ENCODE measurements at regions not wholly inside any gene's neighbourhood (a gene's known extent, or its start where the extent isn't known, plus 50 kb on each side); places are given as distances from the start of the nearest gene placed in this dataset.
A peak's percentile ranks its signal among the peaks of the same experiment; 100 is the strongest.

DNA sequence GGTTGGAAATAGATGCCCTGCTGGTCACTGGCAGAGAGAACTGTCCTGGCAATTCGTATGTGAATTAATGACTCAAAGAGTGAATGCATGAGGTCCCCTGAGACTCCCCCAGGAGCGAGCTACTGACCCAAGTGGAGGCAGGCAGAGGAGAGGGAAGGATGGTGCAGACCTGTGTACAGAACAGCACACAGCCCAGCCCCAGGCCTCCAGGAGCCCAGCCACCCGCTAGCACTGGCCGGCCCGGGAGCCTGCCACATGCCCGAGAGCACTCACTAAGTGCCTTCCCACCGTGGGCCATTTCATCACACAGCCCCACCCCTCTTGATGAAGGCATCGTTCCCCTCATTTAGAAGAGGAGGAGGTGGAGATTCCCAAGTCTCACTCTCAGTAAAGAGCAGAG lies 62.0 kb upstream of the IGSF21 start:
- Histone ChIP-seq H3K4me3 (no peak overlapping the region), H3K36me3 (no peaks in the 10 kb centered on the region), H3K27me3 (peaks cover 8% of the 10 kb centered on the region; the same call in 1 of the 2 replicates), H3K27ac (no peak overlapping the region), H3K4me1 (no peaks in the 10 kb centered on the region), H3K9me3 (replicated peaks) (no peaks in the 10 kb centered on the region)
- no peak for DNase-seq

GRCh38 chr1:18047122-18047521 lies 60.5 kb upstream of the IGSF21 start:
- DNase-seq, result no peak
- H3K27me3 ChIP-seq, result peaks cover 8% of the 10 kb centered on the region; the same call in 1 of the 2 replicates
- H3K4me1 ChIP-seq, result no peaks in the 10 kb centered on the region
- H3K36me3 ChIP-seq, result no peaks in the 10 kb centered on the region
- H3K4me3 ChIP-seq, result no peak overlapping the region
- no peak overlapping the region for H3K27ac ChIP-seq
- no peaks in the 10 kb centered on the region for H3K9me3 ChIP-seq (replicated peaks)

- no peak overlapping the region for H3K27ac ChIP-seq
- H3K9me3 ChIP-seq (replicated peaks), result no peaks in the 10 kb centered on the region
- no peak for DNase-seq
- H3K27me3 ChIP-seq, result peaks cover 6% of the 10 kb centered on the region; the same call in 1 of the 2 replicates
- H3K4me3 ChIP-seq, result no peak overlapping the region
- H3K36me3 ChIP-seq, result no peaks in the 10 kb centered on the region
- H3K4me1 ChIP-seq, result no peaks in the 10 kb centered on the region
These were observed 58.4 kb upstream of the IGSF21 start for GRCh38 chr1:18049228-18049627.

GRCh38 chr1:18052671-18053070 lies 54.9 kb upstream of the IGSF21 start:
- Histone ChIP-seq H3K4me3 (no peak overlapping the region), H3K27me3 (peaks cover 17% of the 10 kb centered on the region), H3K4me1 (peaks cover 6% of the 10 kb centered on the region; the same call in 1 of the 2 replicates), H3K27ac (no peak overlapping the region), H3K9me3 (replicated peaks) (no peaks in the 10 kb centered on the region), H3K36me3 (no peaks in the 10 kb centered on the region)
- no peak for DNase-seq

GRCh38 chr1:18055156-18055555 lies 52.4 kb upstream of the IGSF21 start:
- Histone ChIP-seq H3K27me3 (peaks cover 24% of the 10 kb centered on the region), H3K4me1 (peaks cover 6% of the 10 kb centered on the region; the same call in 1 of the 2 replicates)

DNA sequence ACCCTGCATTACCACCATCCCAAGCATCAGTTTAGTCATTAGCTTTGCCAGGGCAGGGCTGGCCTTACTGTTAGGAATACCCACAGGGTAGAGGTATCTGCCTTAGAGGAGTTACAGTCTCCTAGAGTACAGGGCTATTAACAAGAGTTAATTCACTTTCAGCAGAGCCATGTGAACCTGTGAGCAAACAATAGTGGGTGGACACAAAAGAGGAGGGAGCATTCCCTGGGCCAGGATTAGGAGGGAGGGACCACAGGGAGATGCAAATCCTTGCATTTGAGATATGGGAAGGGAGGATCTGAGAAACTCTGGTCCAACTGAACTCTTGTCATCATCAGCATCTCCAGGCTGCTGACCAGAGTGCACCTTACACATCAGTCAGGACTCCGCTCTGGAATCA lies 51.1 kb upstream of the IGSF21 start:
- H3K27ac ChIP-seq, result no peak overlapping the region
- H3K4me3 ChIP-seq, result no peak overlapping the region
- H3K4me1 ChIP-seq, result peaks cover 6% of the 10 kb centered on the region; the same call in 1 of the 2 replicates
- peaks cover 24% of the 10 kb centered on the region for H3K27me3 ChIP-seq
- H3K36me3 ChIP-seq, result no peaks in the 10 kb centered on the region
- H3K9me3 ChIP-seq (replicated peaks), result no peaks in the 10 kb centered on the region
- DNase-seq, result no peak

More at GRCh38 chr1:18055156-18055555, 52.4 kb upstream of the IGSF21 start:
- DNase-seq, result peak; percentile 47 to 71
- H3K36me3 ChIP-seq, result no peaks in the 10 kb centered on the region
- H3K4me3 ChIP-seq, result no peak overlapping the region
- no peaks in the 10 kb centered on the region for H3K9me3 ChIP-seq (replicated peaks)
- H3K27ac ChIP-seq, result peak overlapping the region; percentile 22; the same call in 1 of the 2 replicates

DNA sequence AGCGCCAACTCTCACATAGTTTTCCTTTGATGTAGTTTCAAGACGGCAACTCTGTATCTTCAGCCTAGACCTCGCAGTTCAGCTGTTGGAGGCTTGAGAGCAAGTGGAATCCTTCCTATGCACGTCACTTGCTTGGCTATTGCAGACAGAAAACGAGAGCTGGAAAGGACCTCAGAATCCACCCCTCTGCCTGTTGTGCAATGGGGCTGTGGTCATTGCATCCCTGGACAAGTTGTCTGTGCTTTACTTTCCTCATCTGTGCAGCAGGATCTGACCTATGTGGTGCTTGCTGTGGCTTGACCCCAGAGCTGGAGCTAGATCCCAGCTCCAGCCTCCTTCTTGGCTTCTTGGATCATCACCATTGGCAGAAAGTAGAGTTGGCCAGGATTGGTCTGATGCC lies 50.0 kb upstream of the IGSF21 start:
- no peak overlapping the region for H3K4me3 ChIP-seq
- DNase-seq, result no peak

More for the DNA sequence above, 50.0 kb upstream of the IGSF21 start:
- H3K4me1 ChIP-seq, result peaks cover 6% of the 10 kb centered on the region; the same call in 1 of the 2 replicates
- peaks cover 24% of the 10 kb centered on the region for H3K27me3 ChIP-seq
- no peaks in the 10 kb centered on the region for H3K9me3 ChIP-seq (replicated peaks)
- H3K36me3 ChIP-seq, result no peaks in the 10 kb centered on the region
- H3K27ac ChIP-seq, result no peak overlapping the region

All from SJCRH30 (cell line).